GM19397 (cell line): ENCODE measurements at regions not wholly inside any gene's neighbourhood (a gene's known extent, or its start where the extent isn't known, plus 50 kb on each side); places are given as distances from the start of the nearest gene placed in this dataset.

ENCODE experiments used
- ATAC-seq: cut with Tn5 transposase; IDR thresholded peaks from one replicate; pipeline ENCODE4 v1.9.1; 2021; ENCODE audit warnings: mild to moderate bottlenecking, moderate library complexity; ENCODE audit not compliant: unreplicated experiment

DNA sequence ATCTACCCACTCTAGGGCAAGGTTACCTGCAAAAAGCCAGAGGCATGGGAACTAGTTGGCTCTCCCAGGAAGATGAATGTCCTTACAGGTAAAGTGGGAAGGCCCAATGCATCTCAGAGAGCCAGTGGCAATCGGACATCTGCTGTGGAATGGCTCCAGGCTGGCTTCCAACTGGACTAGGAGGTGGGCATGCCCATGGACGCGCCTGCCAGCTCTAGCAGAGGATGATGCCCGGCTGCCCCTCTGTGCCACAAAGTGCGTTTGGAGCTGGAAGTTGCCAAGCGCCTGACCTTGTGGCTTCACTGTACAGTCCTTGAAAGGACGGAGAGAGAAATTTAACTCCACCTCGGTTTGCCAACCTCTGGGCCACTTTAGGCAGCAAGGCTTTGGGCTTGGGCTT, 84.4 kb downstream of the NR2F2 start:
- ATAC-seq: no peak

DNA sequence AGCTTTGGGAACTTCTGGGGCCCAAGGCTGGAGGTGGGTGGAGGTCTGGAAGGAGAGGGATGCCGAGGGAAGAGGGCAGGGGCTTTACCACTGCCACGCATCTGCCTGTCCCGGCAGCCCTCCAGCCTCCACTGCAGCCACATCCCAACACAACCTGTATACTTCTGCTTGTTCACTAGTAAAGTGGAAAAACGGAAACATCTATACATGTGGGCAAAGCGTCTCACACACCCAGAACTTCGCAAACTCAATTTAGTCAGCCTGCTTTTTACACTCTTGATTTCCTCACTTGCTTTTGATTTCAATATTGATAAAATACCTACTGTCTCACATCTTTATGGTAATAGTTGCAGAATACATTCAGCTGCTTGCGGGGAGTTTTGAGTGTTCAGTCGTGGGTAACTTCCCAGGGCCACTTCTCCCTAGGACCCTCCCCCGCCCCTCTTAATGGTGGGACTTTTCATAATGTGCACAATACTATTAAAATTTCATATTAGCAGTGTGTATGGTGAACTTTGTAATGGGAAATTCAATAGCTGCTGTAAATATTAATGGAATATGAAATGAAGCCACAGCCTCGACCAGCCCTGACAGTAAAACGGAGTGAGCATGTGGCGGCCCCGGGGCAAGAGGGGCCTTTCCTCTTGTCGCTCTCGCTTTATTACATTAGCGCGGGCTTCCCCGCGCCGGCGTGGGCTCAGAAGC, 85.2 kb downstream of the NR2F2 start:
- no peak for ATAC-seq

DNA sequence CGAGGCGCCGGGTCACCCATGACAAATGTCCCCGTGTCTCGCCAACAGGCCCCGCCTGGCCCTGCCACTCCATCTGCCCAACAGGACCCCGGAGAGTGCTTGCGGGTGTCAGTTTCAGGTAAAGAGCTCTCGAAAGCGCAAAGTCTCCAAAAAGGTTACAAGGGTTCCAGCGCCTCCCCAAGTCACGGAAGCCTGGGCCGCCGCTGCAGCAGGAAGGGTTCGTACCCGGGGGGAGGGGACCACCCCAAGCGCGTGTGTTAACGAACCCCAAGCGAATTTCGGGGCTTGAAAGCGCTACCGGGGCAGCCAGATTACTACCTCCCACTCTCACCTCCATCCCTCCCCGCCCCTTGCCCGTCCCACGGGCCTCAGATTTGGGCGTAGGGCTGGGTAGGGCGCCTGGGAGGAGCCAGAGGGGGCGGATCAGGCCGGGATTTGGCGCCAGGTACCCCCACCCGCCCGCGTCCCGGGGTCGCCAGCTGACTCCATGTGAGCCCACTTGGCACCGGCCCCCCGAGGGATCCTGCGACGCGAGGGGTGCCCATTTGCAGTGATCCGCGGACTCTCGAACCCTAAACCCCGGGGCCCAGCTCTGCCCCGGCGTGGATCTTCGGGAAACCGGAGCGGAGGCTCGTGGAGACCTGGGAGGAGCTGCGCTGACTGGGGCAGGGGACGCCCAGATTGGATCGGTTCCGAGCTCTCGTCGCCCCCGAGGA, 85.9 kb downstream of the NR2F2 start:
- no peak for ATAC-seq

DNA sequence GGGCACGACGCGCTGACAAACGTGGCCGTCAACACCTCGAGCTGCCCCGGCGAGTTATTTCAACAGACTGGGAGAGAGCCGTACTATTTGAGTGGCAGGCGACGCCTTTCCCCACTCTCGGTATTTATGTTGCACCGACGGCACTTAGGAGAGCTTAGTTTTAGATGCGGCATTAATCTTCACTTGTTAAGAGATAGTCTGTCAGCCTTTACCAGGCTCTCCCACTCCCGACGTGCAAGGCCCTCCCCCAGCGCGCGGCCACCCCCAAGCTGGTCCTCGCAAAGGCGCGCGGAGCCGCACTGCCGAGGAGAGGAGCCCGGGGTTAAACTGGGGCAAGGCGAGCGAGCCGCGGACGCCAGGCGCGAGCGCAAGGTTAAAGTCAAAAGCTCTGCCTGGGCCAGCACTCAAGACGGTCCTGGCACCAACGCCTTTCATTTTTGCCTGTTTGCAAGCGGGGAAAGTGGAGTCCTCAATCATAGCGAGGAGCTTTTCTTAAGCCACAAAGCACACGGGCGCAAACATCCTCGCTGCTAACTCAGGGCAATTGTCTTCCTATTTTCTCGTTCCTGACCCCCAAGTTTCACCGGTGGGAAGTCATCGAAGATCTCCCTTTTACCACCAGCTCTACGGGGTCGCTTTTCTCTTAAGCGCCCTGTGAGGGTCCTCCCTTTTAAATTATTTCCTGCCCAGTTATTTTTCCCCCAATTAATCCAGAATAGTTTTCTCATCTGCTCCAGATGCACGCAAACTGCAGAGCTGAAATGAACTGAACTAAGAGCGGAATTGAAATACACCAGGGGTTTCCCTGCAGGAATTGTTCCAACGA, 86.6 kb downstream of the NR2F2 start:
- no peak for ATAC-seq

DNA sequence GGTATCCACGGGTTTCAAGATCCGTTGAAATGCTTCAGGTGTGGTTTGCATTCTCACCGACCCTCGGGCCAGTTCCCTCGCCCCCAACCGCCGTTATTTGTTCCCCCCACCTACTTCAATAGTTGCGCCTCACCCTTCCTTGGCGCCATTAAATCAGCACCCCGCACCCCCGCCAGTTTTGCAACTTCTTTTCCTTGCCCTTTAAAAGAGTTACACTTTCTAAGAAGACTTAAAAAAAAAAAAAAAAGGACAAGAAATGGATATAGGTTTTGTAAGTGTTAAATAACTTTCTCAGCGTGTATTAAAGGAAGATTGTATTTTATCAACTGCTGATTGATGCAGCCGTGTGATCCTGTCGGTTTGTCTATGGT, 87.2 kb downstream of the NR2F2 start:
- ATAC-seq: no peak

DNA sequence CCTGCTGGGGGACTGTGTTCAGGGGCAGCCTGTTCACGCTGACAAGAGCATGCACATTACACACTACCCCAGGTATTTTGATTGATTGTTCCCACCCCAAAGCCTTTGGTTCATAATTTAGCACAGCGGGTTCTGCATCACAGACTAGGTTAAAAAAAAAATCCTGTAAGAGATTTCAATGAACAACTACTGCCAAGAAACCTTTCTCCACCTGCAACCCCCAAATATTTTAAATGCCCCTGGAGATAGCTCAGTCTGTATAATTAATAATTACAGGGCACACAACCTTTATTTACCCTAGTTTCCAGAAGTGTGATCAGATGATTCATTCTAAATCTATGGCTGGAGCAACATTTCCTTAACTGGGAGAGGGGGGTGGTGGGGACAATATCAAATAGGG, 87.6 kb downstream of the NR2F2 start:
- ATAC-seq: no peak

DNA sequence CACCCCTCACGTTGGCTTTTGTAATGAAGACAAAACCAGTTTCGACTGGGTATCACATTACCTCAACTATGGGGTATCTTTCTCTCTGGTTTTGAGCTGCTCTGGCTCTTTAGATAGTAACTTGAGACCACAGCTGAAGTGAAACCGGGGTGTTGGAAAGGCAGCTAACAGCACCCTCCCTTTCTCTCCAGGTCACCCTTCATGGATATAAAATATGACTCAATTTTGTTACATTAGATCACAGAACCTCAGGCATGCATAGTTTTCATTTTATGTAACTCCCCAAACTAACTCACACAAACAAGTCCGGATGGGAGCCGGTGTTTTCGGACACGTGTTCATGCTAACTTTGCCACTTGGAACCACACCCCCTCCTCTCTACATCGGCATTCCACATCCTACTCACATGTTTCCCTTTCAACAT, 90.7 kb downstream of the NR2F2 start:
- no peak for ATAC-seq

DNA sequence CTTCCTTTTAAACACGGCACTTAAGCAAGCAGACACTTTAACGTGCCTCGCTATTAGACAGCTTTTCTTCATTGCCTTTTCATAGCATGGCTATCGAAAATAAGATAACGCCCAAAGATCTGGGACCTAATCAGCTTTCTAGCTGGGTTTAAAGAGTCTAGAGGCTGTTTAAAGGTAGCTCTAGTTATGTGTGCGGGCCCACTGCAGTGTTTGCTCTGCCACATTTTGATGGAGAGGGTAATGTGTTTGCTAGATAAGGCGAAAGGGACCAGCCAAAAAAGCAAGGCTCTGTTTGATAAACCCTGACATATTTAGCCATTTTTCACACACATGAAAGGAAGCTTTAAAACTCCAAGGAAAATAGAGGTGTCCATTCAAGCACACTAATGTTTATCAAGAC, 91.6 kb downstream of the NR2F2 start:
- no peak for ATAC-seq

DNA sequence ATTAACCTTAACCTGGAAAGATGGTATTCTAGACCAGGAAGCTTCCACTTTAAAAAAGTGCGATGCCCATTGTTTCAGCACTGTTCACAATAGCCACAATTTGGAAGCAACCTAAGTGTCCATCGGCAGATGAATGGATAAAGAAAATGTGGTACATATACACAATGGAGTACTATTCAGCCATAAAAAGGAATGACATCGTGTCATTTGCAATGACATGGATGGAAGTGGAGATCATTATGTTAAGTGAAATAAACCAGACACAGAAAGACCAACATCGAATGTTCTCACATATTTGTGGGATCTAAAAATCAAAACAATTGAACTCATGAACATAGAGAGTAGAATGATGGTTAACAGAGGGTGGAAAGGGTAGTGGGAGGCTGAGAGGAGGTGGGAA, 94.2 kb downstream of the NR2F2 start:
- no peak for ATAC-seq

DNA sequence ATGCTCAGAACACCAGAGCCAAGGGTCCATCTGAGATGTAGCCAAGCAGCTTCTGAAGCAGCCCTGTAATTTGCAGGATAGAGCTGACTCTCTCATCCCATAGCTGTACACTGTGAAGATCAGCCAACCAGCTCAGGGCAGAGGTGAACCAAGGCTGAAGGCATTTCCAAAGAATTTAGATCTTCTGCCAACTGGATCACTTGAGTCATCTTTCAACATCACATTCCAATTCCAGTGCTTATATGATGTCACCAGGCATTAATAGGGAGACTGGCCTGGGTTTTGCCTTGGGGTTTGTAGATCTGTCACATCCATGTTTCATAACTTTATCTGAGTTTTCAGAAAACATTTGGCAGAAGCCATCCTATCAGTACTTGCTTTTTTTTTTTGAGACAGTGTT, 98.2 kb downstream of the NR2F2 start:
- ATAC-seq: no peak

DNA sequence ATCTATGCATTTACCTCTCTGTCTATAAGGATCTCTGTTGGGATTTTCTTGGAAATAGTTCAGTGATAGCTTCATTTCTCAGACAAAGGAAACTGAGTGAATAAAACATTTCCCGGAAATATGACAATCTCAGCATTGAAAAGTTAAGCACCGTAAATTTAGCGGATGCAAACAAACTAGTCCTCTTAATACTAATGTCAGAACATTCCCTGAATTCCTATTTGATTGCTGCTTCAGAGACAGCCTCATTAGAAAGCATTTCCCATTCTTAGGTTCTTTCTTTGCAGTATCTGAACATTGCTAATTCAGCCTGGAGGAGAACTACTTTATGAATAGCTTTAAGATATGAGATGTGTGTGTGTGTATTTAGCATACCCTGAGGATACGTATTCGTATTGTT, 101.3 kb downstream of the NR2F2 start:
- ATAC-seq: no peak

DNA sequence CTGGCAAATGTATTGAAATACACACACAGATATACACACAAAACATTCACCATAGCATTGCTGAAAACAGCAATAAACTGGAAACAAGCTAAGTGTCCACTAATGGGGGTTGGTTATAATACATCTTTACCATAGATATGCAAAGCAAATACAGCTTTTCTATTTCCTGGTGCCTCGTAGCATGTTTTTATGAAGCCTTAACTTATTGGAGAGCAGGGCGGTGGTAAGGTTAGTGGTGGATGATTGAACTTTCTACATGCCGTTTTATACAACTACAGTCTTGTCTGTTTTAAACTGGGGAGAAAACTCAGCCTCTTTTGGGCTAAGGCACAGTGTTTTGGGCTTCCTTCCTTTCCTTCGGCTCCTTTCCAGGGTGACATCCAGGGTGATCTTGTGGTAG, 104.5 kb downstream of the NR2F2 start:
- ATAC-seq: no peak

DNA sequence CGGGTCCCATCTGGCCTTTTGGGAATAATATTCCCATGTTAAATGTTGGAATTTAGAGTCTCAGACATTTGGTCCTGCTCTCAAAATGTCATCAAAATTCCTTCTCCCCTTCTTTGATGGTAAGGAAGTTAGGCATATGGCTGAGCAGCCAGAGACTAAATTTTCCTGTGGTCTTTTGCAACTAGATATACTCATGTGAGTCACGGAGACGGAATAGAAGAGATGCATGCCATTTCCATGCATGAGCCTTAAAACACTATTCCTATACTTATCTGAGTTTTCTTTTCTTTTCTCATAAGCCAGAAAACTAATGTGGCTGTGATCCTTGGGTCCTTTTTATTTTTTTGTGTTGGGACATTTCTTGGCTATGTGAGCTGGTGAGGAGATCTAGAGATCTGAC, 105.3 kb downstream of the NR2F2 start:
- ATAC-seq: no peak

DNA sequence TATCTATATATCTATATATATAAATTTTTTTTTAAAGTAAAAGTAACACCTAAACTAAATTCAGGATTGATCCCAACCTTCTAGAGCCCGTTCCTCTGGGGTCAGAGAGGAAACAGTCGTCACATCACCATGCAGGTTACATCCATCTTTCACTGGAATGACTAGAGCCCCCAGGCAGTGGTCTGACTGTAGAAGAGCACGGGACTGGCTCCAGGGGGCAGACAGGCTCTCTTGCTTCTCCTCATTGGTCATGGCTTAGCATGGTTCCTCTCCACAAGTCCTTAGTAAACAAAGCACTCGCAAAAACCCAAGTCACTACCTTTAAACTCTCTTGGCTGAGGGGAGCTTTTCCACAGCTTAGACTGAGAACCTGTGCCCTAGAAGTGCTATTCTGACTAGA, 110.5 kb downstream of the NR2F2 start:
- ATAC-seq: no peak

DNA sequence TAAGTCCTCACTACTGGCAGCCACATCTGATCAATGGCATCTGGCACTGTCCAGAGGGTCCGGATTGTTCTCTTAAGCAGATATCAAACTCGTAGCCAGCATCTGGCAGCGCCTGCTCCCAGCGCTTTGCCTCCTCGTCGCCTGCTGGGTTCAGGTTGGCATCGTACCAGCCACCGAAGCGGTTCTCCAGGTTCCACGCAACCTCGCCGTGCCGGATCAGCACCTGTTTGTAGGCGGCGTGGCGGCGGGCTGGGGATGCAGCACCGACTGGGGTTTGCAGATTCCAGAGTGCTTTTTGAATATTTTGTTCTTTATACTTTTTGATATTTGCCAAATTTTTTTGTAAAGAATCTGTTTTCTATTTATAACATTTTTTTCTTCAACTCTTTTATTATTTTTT, 111.6 kb downstream of the NR2F2 start:
- ATAC-seq: no peak

DNA sequence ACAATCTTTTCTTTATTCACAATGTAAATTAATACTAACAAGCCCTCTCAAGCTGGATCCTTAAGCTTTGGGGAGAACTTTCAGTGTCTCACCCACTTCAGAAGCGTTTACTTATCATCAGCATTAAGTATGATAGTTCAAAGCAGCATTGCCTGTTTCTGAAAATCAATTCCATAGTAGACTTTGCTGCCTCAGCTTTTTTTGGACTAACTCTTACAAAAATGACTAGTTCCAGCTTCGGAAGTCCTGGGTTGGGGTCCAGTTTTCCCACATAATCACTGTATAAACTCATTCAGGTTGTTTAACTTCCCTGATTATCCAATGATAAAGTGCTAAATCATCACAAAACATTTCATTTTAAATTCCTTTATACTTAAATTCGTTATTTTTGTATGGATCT, 114.4 kb downstream of the NR2F2 start:
- no peak for ATAC-seq

DNA sequence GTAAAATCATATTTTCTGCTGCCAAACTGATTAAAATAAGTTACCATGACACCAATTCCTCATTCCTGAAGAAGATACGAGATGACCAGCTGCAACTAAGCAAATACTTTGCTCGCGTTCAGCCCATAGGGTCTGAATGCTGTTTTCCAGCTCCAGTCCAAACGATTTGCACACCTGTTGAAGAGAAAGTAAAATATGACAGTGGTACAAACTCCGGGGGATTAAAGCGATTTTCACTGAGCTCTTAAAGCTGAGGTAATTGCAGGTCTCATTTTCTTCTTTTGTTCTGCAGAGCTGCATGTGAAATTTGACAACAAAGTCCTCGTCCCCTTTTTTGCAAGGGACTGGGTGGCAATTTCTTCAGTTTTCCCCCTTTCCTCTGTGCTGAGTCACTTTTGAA, 118.4 kb downstream of the NR2F2 start:
- ATAC-seq: no peak

DNA sequence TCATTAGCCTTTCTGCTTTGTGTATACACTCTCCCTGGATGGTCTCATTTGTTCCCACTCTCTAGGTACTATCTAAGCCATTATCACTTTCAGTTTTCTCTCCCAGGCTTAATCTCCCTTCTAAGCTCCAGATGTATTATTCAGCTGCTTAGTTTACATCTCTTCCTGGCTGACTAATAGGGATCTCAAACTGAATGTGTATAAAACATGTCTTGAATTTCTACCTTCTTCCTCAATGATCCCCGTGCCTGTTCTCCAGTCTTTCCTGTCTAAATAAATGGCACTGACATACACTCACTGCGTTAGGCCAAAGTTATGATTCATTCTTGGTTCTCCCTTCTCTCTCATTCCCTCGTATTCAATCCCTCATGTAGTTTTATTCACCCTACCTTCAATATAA, 127.3 kb downstream of the NR2F2 start:
- ATAC-seq: no peak

DNA sequence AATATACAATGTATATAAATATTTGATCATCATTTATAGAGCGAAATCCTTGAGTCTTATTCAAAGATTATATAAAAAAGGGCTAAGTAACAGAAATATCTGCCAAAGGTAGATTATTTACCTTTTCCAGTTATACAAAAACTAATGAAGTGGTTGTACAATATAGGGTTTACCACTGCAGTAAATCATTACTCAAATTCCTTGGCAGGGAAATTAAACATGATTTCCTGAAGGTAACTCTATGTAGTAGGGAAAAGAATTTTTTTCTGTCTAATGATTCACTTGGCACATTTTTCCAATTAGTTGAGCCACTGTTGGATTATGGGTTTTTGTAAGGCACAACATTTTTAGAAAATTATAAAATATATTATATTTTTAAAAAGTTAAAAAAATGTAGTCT, 129.6 kb downstream of the NR2F2 start:
- no peak for ATAC-seq

DNA sequence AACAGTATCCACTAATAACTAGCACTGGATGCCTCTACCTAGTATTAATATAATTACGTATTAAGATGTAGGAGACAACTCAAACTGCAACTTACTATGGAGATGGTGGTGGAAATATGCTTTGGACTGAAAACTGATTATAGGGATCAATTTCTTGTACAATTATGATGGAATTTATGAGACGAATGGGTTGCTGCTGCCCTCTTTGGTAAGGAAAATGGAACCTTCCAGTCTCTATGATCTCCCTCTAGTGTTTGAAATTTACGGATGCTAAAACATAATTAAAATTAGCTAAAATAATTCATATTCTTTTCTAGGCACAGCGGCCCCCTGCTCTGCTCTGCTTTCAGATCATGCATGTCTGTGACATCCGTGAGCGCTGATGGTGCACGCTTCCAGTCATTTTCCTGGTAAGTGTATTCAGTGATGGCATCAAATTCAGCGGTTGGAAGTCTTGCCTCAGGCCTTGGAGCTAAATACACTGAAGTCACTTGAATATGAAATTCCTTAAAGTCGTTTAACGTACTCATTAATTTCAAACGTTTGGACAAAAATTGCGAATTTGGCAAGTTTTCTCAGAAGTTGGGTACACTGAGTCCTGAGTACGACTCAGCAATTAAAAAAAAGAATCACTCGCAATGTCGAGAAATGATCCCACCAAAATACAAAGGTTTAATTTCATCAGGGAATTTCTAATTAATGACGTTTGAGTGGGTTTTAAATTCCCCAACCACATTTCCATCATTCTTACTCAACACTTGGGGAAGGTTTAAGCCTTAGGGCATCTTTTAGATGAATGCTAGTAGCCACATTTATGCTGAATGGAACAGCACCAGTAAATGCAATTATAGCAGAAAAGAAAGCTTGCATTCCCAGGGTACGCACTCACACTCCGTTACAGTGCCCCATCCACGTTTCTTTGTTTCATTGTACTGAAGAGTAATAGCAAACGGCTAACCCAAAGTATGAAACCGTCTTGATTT, 132.6 kb downstream of the NR2F2 start:
- no peak for ATAC-seq
